GM12891 (cell line): ENCODE measurements at regions not wholly inside any gene's neighbourhood (a gene's known extent, or its start where the extent isn't known, plus 50 kb on each side); places are given as distances from the start of the nearest gene placed in this dataset.
"Not testable (repeated sequence)": the region's sequence is repeated elsewhere in the genome, so short reads cannot be mapped to it uniquely, and the experiment has no call there.

Experiments
- POLR2A ChIP-seq: IDR thresholded peaks from 2 replicates; pipeline ENCODE4 v1.6.1; 2011; ENCODE audit warnings: low read depth, low read length, control low read depth
- POLR2AphosphoS5 ChIP-seq: IDR thresholded peaks from 2 replicates; pipeline ENCODE4 v1.6.1; 2011; ENCODE audit warnings: low read depth, low read length, control low read depth
- TAF1 ChIP-seq: IDR thresholded peaks from 2 replicates; pipeline ENCODE4 v1.6.1; 2011; ENCODE audit warnings: low read depth, low read length, control low read depth

GRCh38 chr1:120282744-120283464 is 106.6 kb upstream of the SEC22B start:
- not testable (repeated sequence) for TF ChIP-seq POLR2AphosphoS5, POLR2A, TAF1
